ENCODE measurements at regions not wholly inside any gene's neighbourhood (a gene's known extent, or its start where the extent isn't known, plus 50 kb on each side); places are given as distances from the start of the nearest gene placed in this dataset.

- no peaks in the 10 kb centered on the region for H3K27me3 Mint-ChIP-seq
- H3K4me1 Mint-ChIP-seq = no peaks in the 10 kb centered on the region
- DNase-seq = no peak
- intact Hi-C loops (cut with micrococcal nuclease) = no loop called here
- H3K4me3 Mint-ChIP-seq = no peak overlapping the region
- H3K27ac Mint-ChIP-seq = no peak overlapping the region
- H3K9me3 Mint-ChIP-seq = no peaks in the 10 kb centered on the region
- H3K36me3 Mint-ChIP-seq (ENCODE audit: low read depth) = no peaks in the 10 kb centered on the region
Measured at GRCh38 chr9:85249313-85249621, 492.5 kb downstream of the AGTPBP1 start.

GRCh38 chr9:85248514-85249312, 493.0 kb downstream of the AGTPBP1 start:
- Mint-ChIP-seq H3K36me3 (ENCODE audit: low read depth) (no peaks in the 10 kb centered on the region), H3K9me3 (no peaks in the 10 kb centered on the region), H3K4me3 (no peak overlapping the region), H3K27me3 (no peaks in the 10 kb centered on the region), H3K27ac (no peak overlapping the region), H3K4me1 (no peaks in the 10 kb centered on the region)
- no peak for DNase-seq
- intact Hi-C loops (cut with micrococcal nuclease) = no loop called here

- Mint-ChIP-seq H3K4me1 (no peaks in the 10 kb centered on the region), H3K27ac (no peak overlapping the region), H3K27me3 (no peaks in the 10 kb centered on the region), H3K36me3 (ENCODE audit: low read depth) (no peaks in the 10 kb centered on the region), H3K9me3 (no peaks in the 10 kb centered on the region), H3K4me3 (no peak overlapping the region)
- no peak for DNase-seq
- intact Hi-C loops (cut with micrococcal nuclease) = no loop called here
Measured at GRCh38 chr9:85246541-85246940, 495.2 kb downstream of the AGTPBP1 start.

- Mint-ChIP-seq H3K4me1 (no peaks in the 10 kb centered on the region), H3K36me3 (ENCODE audit: low read depth) (no peaks in the 10 kb centered on the region), H3K9me3 (no peaks in the 10 kb centered on the region), H3K27ac (no peak overlapping the region), H3K27me3 (no peaks in the 10 kb centered on the region), H3K4me3 (no peak overlapping the region)
- DNase-seq = no peak
- intact Hi-C loops (cut with micrococcal nuclease) = no loop called here
Measured at GRCh38 chr9:85244856-85245255, 496.9 kb downstream of the AGTPBP1 start.

- H3K36me3 Mint-ChIP-seq (ENCODE audit: low read depth) = no peaks in the 10 kb centered on the region
Measured at GRCh38 chr9:85243977-85244376, 497.8 kb downstream of the AGTPBP1 start.

GRCh38 chr9:85237478-85237877, 504.3 kb downstream of the AGTPBP1 start:
- H3K4me1 Mint-ChIP-seq = no peaks in the 10 kb centered on the region
- H3K9me3 Mint-ChIP-seq = no peaks in the 10 kb centered on the region
- H3K27ac Mint-ChIP-seq = no peak overlapping the region
- DNase-seq = no peak
- intact Hi-C loops (cut with micrococcal nuclease) = no loop called here
- H3K27me3 Mint-ChIP-seq = no peaks in the 10 kb centered on the region
- no peaks in the 10 kb centered on the region for H3K36me3 Mint-ChIP-seq (ENCODE audit: low read depth)
- no peak overlapping the region for H3K4me3 Mint-ChIP-seq

More at GRCh38 chr9:85243977-85244376, 497.8 kb downstream of the AGTPBP1 start:
- H3K27ac Mint-ChIP-seq = no peak overlapping the region
- no peaks in the 10 kb centered on the region for H3K4me1 Mint-ChIP-seq
- no peak for DNase-seq
- no peaks in the 10 kb centered on the region for H3K9me3 Mint-ChIP-seq
- no peaks in the 10 kb centered on the region for H3K27me3 Mint-ChIP-seq
- no peak overlapping the region for H3K4me3 Mint-ChIP-seq
- intact Hi-C loops (cut with micrococcal nuclease) = no loop called here

GRCh38 chr9:85230081-85230480, 511.7 kb downstream of the AGTPBP1 start:
- Mint-ChIP-seq H3K4me1 (no peaks in the 10 kb centered on the region), H3K36me3 (ENCODE audit: low read depth) (no peaks in the 10 kb centered on the region), H3K27ac (no peak overlapping the region), H3K27me3 (no peaks in the 10 kb centered on the region), H3K4me3 (no peak overlapping the region), H3K9me3 (no peaks in the 10 kb centered on the region)
- intact Hi-C loops (cut with micrococcal nuclease) = no loop called here
- no peak for DNase-seq

- Mint-ChIP-seq H3K9me3 (no peaks in the 10 kb centered on the region), H3K27ac (no peak overlapping the region), H3K4me3 (no peak overlapping the region), H3K27me3 (no peaks in the 10 kb centered on the region), H3K4me1 (no peaks in the 10 kb centered on the region), H3K36me3 (ENCODE audit: low read depth) (no peaks in the 10 kb centered on the region)
- intact Hi-C loops (cut with micrococcal nuclease) = no loop called here
- no peak for DNase-seq
Measured at GRCh38 chr9:85228111-85228855, 513.5 kb downstream of the AGTPBP1 start.

GRCh38 chr9:85225180-85225579, 516.6 kb downstream of the AGTPBP1 start:
- Mint-ChIP-seq H3K9me3 (no peaks in the 10 kb centered on the region), H3K36me3 (ENCODE audit: low read depth) (no peaks in the 10 kb centered on the region), H3K4me3 (no peak overlapping the region), H3K4me1 (no peaks in the 10 kb centered on the region), H3K27ac (no peak overlapping the region), H3K27me3 (no peaks in the 10 kb centered on the region)
- intact Hi-C loops (cut with micrococcal nuclease) = no loop called here
- no peak for DNase-seq

GRCh38 chr9:85224729-85225128, 517.0 kb downstream of the AGTPBP1 start:
- no peaks in the 10 kb centered on the region for H3K4me1 Mint-ChIP-seq
- no peak overlapping the region for H3K27ac Mint-ChIP-seq
- H3K36me3 Mint-ChIP-seq (ENCODE audit: low read depth) = no peaks in the 10 kb centered on the region
- no peak for DNase-seq
- intact Hi-C loops (cut with micrococcal nuclease) = no loop called here
- H3K4me3 Mint-ChIP-seq = no peak overlapping the region
- H3K27me3 Mint-ChIP-seq = no peaks in the 10 kb centered on the region
- no peaks in the 10 kb centered on the region for H3K9me3 Mint-ChIP-seq

GRCh38 chr9:85224301-85224700, 517.5 kb downstream of the AGTPBP1 start:
- DNase-seq = no peak
- H3K4me1 Mint-ChIP-seq = no peaks in the 10 kb centered on the region
- no peaks in the 10 kb centered on the region for H3K27me3 Mint-ChIP-seq
- intact Hi-C loops (cut with micrococcal nuclease) = no loop called here
- no peaks in the 10 kb centered on the region for H3K36me3 Mint-ChIP-seq (ENCODE audit: low read depth)
- H3K4me3 Mint-ChIP-seq = no peak overlapping the region
- no peaks in the 10 kb centered on the region for H3K9me3 Mint-ChIP-seq
- no peak overlapping the region for H3K27ac Mint-ChIP-seq

- H3K4me3 Mint-ChIP-seq = no peak overlapping the region
- H3K4me1 Mint-ChIP-seq = no peaks in the 10 kb centered on the region
- no peak for DNase-seq
- H3K27ac Mint-ChIP-seq = no peak overlapping the region
- intact Hi-C loops (cut with micrococcal nuclease) = no loop called here
- no peaks in the 10 kb centered on the region for H3K9me3 Mint-ChIP-seq
- no peaks in the 10 kb centered on the region for H3K36me3 Mint-ChIP-seq (ENCODE audit: low read depth)
- no peaks in the 10 kb centered on the region for H3K27me3 Mint-ChIP-seq
Measured at GRCh38 chr9:85223506-85224125, 518.1 kb downstream of the AGTPBP1 start.

GRCh38 chr9:85216601-85217000, 525.2 kb downstream of the AGTPBP1 start:
- H3K4me3 Mint-ChIP-seq = no peak overlapping the region
- DNase-seq = no peak
- no peaks in the 10 kb centered on the region for H3K36me3 Mint-ChIP-seq (ENCODE audit: low read depth)
- no peaks in the 10 kb centered on the region for H3K27me3 Mint-ChIP-seq
- peaks cover 2% of the 10 kb centered on the region for H3K4me1 Mint-ChIP-seq
- H3K9me3 Mint-ChIP-seq = no peaks in the 10 kb centered on the region
- no peak overlapping the region for H3K27ac Mint-ChIP-seq
- intact Hi-C loops (cut with micrococcal nuclease) = no loop called here

- Mint-ChIP-seq H3K27me3 (no peaks in the 10 kb centered on the region), H3K36me3 (ENCODE audit: low read depth) (no peaks in the 10 kb centered on the region), H3K9me3 (no peaks in the 10 kb centered on the region), H3K27ac (no peak overlapping the region), H3K4me1 (peaks cover 2% of the 10 kb centered on the region), H3K4me3 (no peak overlapping the region)
- intact Hi-C loops (cut with micrococcal nuclease) = no loop called here
- DNase-seq = no peak
Measured at GRCh38 chr9:85215961-85216360, 525.8 kb downstream of the AGTPBP1 start.
